ENCODE measurements at regions not wholly inside any gene's neighbourhood (a gene's known extent, or its start where the extent isn't known, plus 50 kb on each side); places are given as distances from the start of the nearest gene placed in this dataset.

DNA sequence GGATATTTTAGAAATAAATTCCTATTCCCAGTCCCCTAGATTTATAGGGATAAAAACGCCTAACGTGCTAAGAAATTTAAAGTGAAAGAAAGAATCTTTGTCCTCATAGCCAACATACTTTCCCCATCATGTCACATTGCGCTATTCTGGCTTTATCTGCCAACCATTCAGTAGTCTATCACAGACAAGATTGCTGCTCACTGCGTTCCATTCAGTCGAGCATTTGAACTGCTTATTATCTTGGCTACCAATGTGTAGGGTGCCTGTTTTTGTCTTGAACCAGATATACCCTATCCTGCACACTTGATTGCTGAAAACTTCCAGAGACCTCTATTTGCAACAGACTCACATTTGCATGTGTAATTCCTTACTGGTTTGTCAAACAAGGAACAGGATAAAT is 751.5 kb downstream of the EPHA7 start:
- Histone ChIP-seq H4K20me1 (replicated peaks in 1 of 2; ENCODE audit: control insufficient read depth in 1 of 2, insufficient read depth in 2 of 2, low read length in 2 of 2) (no peaks in the 10 kb centered on the region), H3K4me1 (replicated peaks in 1 of 4; ENCODE audit: control insufficient read depth in 3 of 4, insufficient read depth in 4 of 4, low read length in 3 of 4) (no peaks in the 10 kb centered on the region), H2AFZ (ENCODE audit: low read length) (peak overlapping the region; percentile 81; the same call in 1 of the 2 replicates), H4K5ac (ENCODE audit: insufficient read length, low read depth, low read length) (no peak overlapping the region), H2BK5ac (ENCODE audit: low read depth, low read length) (no peak overlapping the region), H3K14ac (ENCODE audit: insufficient read length) (no peak overlapping the region), H2BK20ac (ENCODE audit: low read length) (no peak overlapping the region), H3K27ac (ENCODE audit: low read depth, low read length) (no peak overlapping the region), H3K79me2 (ENCODE audit: control insufficient read depth in 1 of 2, insufficient read depth in 2 of 2, low read length in 2 of 2) (no peaks in the 10 kb centered on the region), H2BK15ac (ENCODE audit: low read length) (no peak overlapping the region), H3K4me2 (ENCODE audit: insufficient read depth in 1 of 2, low read depth in 2 of 2, low read length in 2 of 2) (no peak overlapping the region), H3K27me3 (replicated peaks in 1 of 4; ENCODE audit: control insufficient read depth in 3 of 4, extremely low read depth in 1 of 4, insufficient read depth in 3 of 4, low read length in 3 of 4) (no peaks in the 10 kb centered on the region), H3K36me3 (ENCODE audit: control insufficient read depth in 2 of 4, insufficient read depth in 4 of 4, low read length in 3 of 4) (no peaks in the 10 kb centered on the region), H3K4me3 (ENCODE audit: extremely low read depth in 1 of 4, insufficient read depth in 2 of 4, low read depth in 3 of 4, low read length in 4 of 4) (no peak overlapping the region), H2BK120ac (replicated peaks; ENCODE audit: low read depth, low read length) (no peak overlapping the region), H3K18ac (ENCODE audit: extremely low read depth, low read length) (no peak overlapping the region), H3K23ac (ENCODE audit: insufficient read length) (no peak overlapping the region), H4K8ac (ENCODE audit: extremely low read depth, insufficient read depth, low read length) (no peak overlapping the region), H3K23me2 (ENCODE audit: low read depth, low read length) (no peaks in the 10 kb centered on the region), H2AK5ac (ENCODE audit: low read depth, low read length) (no peak overlapping the region), H2BK12ac (ENCODE audit: low read depth, low read length) (no peak overlapping the region), H3K56ac (replicated peaks; ENCODE audit: insufficient read length, low read depth, low read length) (no peak overlapping the region), H3K9ac (replicated peaks in 1 of 4; ENCODE audit: extremely low read depth in 1 of 4, low read depth in 3 of 4, low read length in 3 of 4) (no peak overlapping the region), H4K91ac (replicated peaks; ENCODE audit: insufficient read length, low read length) (no peak overlapping the region), H3K79me1 (ENCODE audit: low read depth, low read length) (no peaks in the 10 kb centered on the region), H3K4ac (replicated peaks; ENCODE audit: insufficient read length, low read depth, low read length) (no peak overlapping the region), H3K9me3 (ENCODE audit: insufficient read depth in 2 of 2, low read depth in 1 of 2, low read length in 1 of 2) (no peaks in the 10 kb centered on the region)
- FAIRE-seq (no peak), DNase-seq (ENCODE audit: low read depth in 1 of 2, low spot score in 2 of 2) (no peak)
- 77% methylated on average over 5 of the region's 5 CpGs; no CpG with 5 or more reads in 1 of the 2 experiments for WGBS, 2 experiments (ENCODE audit: extremely low coverage in 1 of 2, insufficient coverage in 1 of 2, insufficient read length in 1 of 2, insufficient replicate concordance in 2 of 2, low coverage in 1 of 2, low lambda C conversion rate in 2 of 2, missing lambda C conversion rate in 1 of 2)
- ChIA-PET POLR2A (ENCODE audit: partially characterized antibody) (no interaction called here), CTCF (ENCODE audit: partially characterized antibody) (no interaction called here)
- TF ChIP-seq JUN (IDR thresholded peaks at IDR 0.05; ENCODE audit: low read depth, low read length) (no peak), HDAC2 (IDR thresholded peaks at IDR 0.05; ENCODE audit: borderline replicate concordance in 1 of 2, low read depth in 2 of 2, low read length in 2 of 2) (no peak), HDAC6 (IDR thresholded peaks at IDR 0.05; ENCODE audit: low read depth, low read length) (no peak), YY1 (IDR thresholded peaks at IDR 0.05; ENCODE audit: low read depth, low read length) (no peak), JUND (IDR thresholded peaks at IDR 0.05; ENCODE audit: low read length) (no peak), EP300 (IDR thresholded peaks at IDR 0.05; ENCODE audit: borderline replicate concordance in 1 of 2, low read depth in 2 of 2, low read length in 2 of 2) (no peak), CBX8 (IDR thresholded peaks at IDR 0.05; ENCODE audit: borderline replicate concordance, low read depth, low read length) (no peak), SIX5 (IDR thresholded peaks at IDR 0.05; ENCODE audit: low read depth, low read length) (no peak), RXRA (IDR thresholded peaks at IDR 0.05; ENCODE audit: insufficient read depth, low read depth, low read length) (no peak), CEBPB (IDR thresholded peaks at IDR 0.05; ENCODE audit: low read depth, low read length) (no peak), USF2 (IDR thresholded peaks at IDR 0.05; ENCODE audit: low read length) (no peak), NANOG (IDR thresholded peaks at IDR 0.05; ENCODE audit: insufficient read depth, low read depth, low read length, poor library complexity, severe bottlenecking) (no peak)
- TF ChIP-seq, protein P1, sequence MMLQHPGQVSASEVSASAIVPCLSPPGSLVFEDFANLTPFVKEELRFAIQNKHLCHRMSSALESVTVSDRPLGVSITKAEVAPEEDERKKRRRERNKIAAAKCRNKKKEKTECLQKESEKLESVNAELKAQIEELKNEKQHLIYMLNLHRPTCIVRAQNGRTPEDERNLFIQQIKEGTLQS (IDR thresholded peaks at IDR 0.05; ENCODE audit: insufficient read depth, low read depth, low read length) = no peak

All from H1 (cell line).